Endothelial cell of umbilical vein (primary cell): ENCODE measurements at regions not wholly inside any gene's neighbourhood (a gene's known extent, or its start where the extent isn't known, plus 50 kb on each side); places are given as distances from the start of the nearest gene placed in this dataset.

Source experiments
- BruUV-seq: library from RNA; stranded (reverse); fragments of 400-500 nt; replicated peaks from 2 replicates; lab custom pipeline; 2021; lab: Mats Ljungman, UMichigan
- CTCF ChIA-PET: fragments of 300-600, 350-600 bp; sonication (Branson Sonifier 250); formaldehyde crosslinking; loops from one replicate; lab custom pipeline; 2021; ENCODE audit warnings: antibody characterized with exemption, inconsistent platforms; lab: Charles Lee
- POLR2A ChIA-PET: fragments of 300-600, 350-600 bp; sonication (Branson Sonifier 250); formaldehyde crosslinking; loops from one replicate; lab custom pipeline; 2021; ENCODE audit warnings: antibody characterized with exemption, inconsistent platforms; lab: Charles Lee
- DNase-seq: peaks from one replicate; pipeline ENCODE4 v3.0.0-alpha.2; 2011; ENCODE audit warnings: low read depth, low spot score
- FAIRE-seq: peaks from 2 replicates; lab custom pipeline; 2011; peaks lifted over from hg19 to GRCh38; lab: Jason Lieb, UNC
- H2AFZ ChIP-seq: 2 replicates; pipeline ENCODE4 v1.6.0; 2012; ENCODE audit warnings: low read depth, low read length, control low read depth, inconsistent platforms
- H3K27ac ChIP-seq: 2 replicates; pipeline ENCODE4 v1.5.1; 2011; ENCODE audit warnings: low read depth, mild to moderate bottlenecking, control low read depth, low read length, moderate library complexity; ENCODE audit not compliant: insufficient read depth
- H3K27me3 ChIP-seq, 2 experiments: 2 replicates each; pipeline versions ENCODE4 v1.6.0 to v1.6.1; 2011; ENCODE audit warnings: low read length in 2 of 2, mixed read lengths in 1 of 2; ENCODE audit not compliant: control insufficient read depth in 2 of 2, insufficient read depth in 2 of 2
- H3K36me3 ChIP-seq, 2 experiments: 2 replicates in 1 of 2; 3 replicates in 1 of 2; pipeline ENCODE4 v1.5.1; 2011; ENCODE audit warnings: low read length in 2 of 2, mild to moderate bottlenecking in 1 of 2, moderate library complexity in 1 of 2; ENCODE audit not compliant: control insufficient read depth in 2 of 2, insufficient read depth in 2 of 2; ENCODE audit errors: extremely low read depth in 1 of 2
- H3K4me1 ChIP-seq: 3 replicates; pipeline ENCODE4 v1.5.1; 2011; ENCODE audit warnings: mild to moderate bottlenecking, low read length; ENCODE audit not compliant: control insufficient read depth, insufficient read depth; ENCODE audit errors: extremely low read depth
- H3K4me2 ChIP-seq: 2 replicates; pipeline ENCODE4 v1.6.1; 2011; ENCODE audit warnings: low read length, control low read depth, mixed read lengths; ENCODE audit not compliant: insufficient read depth
- H3K4me3 ChIP-seq, 3 experiments: fragments of 200-600 bp in 1 of 3; sonication (generic), shearing (Covaris generic) in 1 of 3; replicated peaks in 1 of 3; 2 replicates each; pipeline ENCODE4 v1.5.1; 2011 to 2016; ENCODE audit warnings: control low read depth in 3 of 3, low read length in 3 of 3, mild to moderate bottlenecking in 2 of 3, inconsistent platforms in 1 of 3, low read depth in 1 of 3, moderate library complexity in 1 of 3; ENCODE audit not compliant: insufficient read depth in 1 of 3
- H3K79me2 ChIP-seq: 2 replicates; pipeline ENCODE4 v1.6.0; 2012; ENCODE audit warnings: low read length, inconsistent platforms; ENCODE audit not compliant: control insufficient read depth, insufficient read depth
- H3K9ac ChIP-seq: replicated peaks from 2 replicates; pipeline ENCODE3; 2011; ENCODE audit warnings: low read length, control low read depth; ENCODE audit not compliant: insufficient read depth; ENCODE audit errors: extremely low read depth
- H3K9me1 ChIP-seq: replicated peaks from 3 replicates; pipeline ENCODE4 v1.6.0; 2011; ENCODE audit warnings: mild to moderate bottlenecking, low read length; ENCODE audit not compliant: control insufficient read depth, insufficient read depth; ENCODE audit errors: extremely low read depth
- H3K9me3 ChIP-seq: replicated peaks from 2 replicates; pipeline ENCODE4 v1.5.1; 2012; ENCODE audit warnings: low read length, inconsistent platforms; ENCODE audit not compliant: control insufficient read depth, insufficient read depth
- H4K20me1 ChIP-seq: replicated peaks from 2 replicates; pipeline ENCODE3; 2011; ENCODE audit warnings: mild to moderate bottlenecking, low read length; ENCODE audit not compliant: control insufficient read depth, insufficient read depth; ENCODE audit errors: extremely low read depth
- CTCF ChIP-seq, 2 donors: IDR thresholded peaks; 1 replicate in 1 of 2; 2 replicates in 1 of 2; pipeline ENCODE4 v1.5.1; 2011; ENCODE audit warnings: low read length in 2 of 2, mild to moderate bottlenecking in 2 of 2, moderate library complexity in 2 of 2, control low read depth in 1 of 2, inconsistent platforms in 1 of 2, low read depth in 1 of 2; ENCODE audit not compliant: insufficient read depth in 1 of 2; ENCODE audit errors: extremely low read depth in 1 of 2
- EZH2 ChIP-seq: IDR thresholded peaks from 2 replicates; pipeline ENCODE4 v1.6.1; 2012; ENCODE audit warnings: borderline replicate concordance, low read depth, mild to moderate bottlenecking, moderate library complexity, low read length, inconsistent platforms; ENCODE audit not compliant: severe bottlenecking
- FOS ChIP-seq: IDR thresholded peaks from 2 replicates; pipeline ENCODE4 v1.6.1; 2011; ENCODE audit warnings: mild to moderate bottlenecking, low read length, moderate library complexity, borderline replicate concordance; ENCODE audit not compliant: insufficient read depth
- GATA2 ChIP-seq: IDR thresholded peaks from 2 replicates; pipeline ENCODE4 v1.7.0; 2011; ENCODE audit warnings: low read depth, mild to moderate bottlenecking, moderate library complexity, mixed read lengths, low read length; ENCODE audit not compliant: insufficient read length, insufficient read depth
- JUN ChIP-seq: IDR thresholded peaks from 2 replicates; pipeline ENCODE4 v1.6.1; 2011; ENCODE audit warnings: borderline replicate concordance, low read depth; ENCODE audit not compliant: insufficient read length, insufficient read depth
- MAX ChIP-seq: IDR thresholded peaks from 2 replicates; pipeline ENCODE4 v1.6.1; 2011; ENCODE audit not compliant: insufficient read depth, insufficient read length
- MYC ChIP-seq: IDR thresholded peaks from one replicate; pipeline ENCODE4 v1.6.1; 2011; ENCODE audit warnings: mild to moderate bottlenecking, low read depth, low read length
- POLR2A ChIP-seq: IDR thresholded peaks from 2 replicates; pipeline ENCODE4 v1.6.1; 2012; ENCODE audit warnings: low read depth, mild to moderate bottlenecking, control low read depth, low read length
- POLR2AphosphoS5 ChIP-seq: IDR thresholded peaks from 2 replicates; pipeline ENCODE4 v1.6.1; 2012; ENCODE audit warnings: low read depth, mild to moderate bottlenecking, control low read depth, low read length, moderate library complexity; ENCODE audit not compliant: insufficient read depth
- dilution Hi-C: fragments of 300-500 bp; cut with MboI; formaldehyde crosslinking; loops from one replicate; pipeline ENCODE4 v1.15.0; 2019; ENCODE audit warnings: low sequenced_read_pairs; ENCODE audit not compliant: extremely low pct_ligation_motif_present
- intact Hi-C: fragments of 100-400 bp; cut with micrococcal nuclease; formaldehyde crosslinking; loops from one replicate; pipeline ENCODE4 v1.10.0; 2022

- POLR2A ChIA-PET: no interaction called here
- Histone ChIP-seq H4K20me1 (no peaks in the 10 kb centered on the region), H3K4me3 (no peak overlapping the region), H3K4me2 (no peak overlapping the region), H3K27ac (no peak overlapping the region), H3K27me3 (no peaks in the 10 kb centered on the region), H3K9ac (no peak overlapping the region), H3K36me3 (no peaks in the 10 kb centered on the region), H3K4me1 (no peaks in the 10 kb centered on the region), H3K9me1 (no peaks in the 10 kb centered on the region), H2AFZ (no peak overlapping the region), H3K9me3 (peaks cover 2% of the 10 kb centered on the region), H3K79me2 (no peaks in the 10 kb centered on the region)
- CTCF ChIA-PET: no interaction called here
- dilution Hi-C loops (no loop called here), intact Hi-C loops (no loop called here)
- no TSS peak for BruUV-seq
- TF ChIP-seq FOS (no peak), JUN (no peak), POLR2AphosphoS5 (no peak), MYC (no peak), MAX (no peak), GATA2 (no peak), CTCF (IDR thresholded peaks at IDR 0.05; ENCODE audit: extremely low read depth in 1 of 2, insufficient read depth in 1 of 2, low read depth in 1 of 2, low read length in 2 of 2) (no peak), POLR2A (no peak), EZH2 (no peak)
- DNase-seq (no peak), FAIRE-seq (no peak)
These were observed 228.9 kb downstream of the PMP22 start for GRCh38 chr17:15036238-15036637.
